H1 (cell line): ENCODE measurements at regions not wholly inside any gene's neighbourhood (a gene's known extent, or its start where the extent isn't known, plus 50 kb on each side); places are given as distances from the start of the nearest gene placed in this dataset.

ENCODE experiments used
- CTCF ChIA-PET: fragments of 300-600 bp; sonication (Branson Sonifier 250); formaldehyde crosslinking; loops from one replicate; lab custom pipeline; 2021; ENCODE audit not compliant: partially characterized antibody; lab: Charles Lee
- POLR2A ChIA-PET: fragments of 300-600 bp; sonication (Branson Sonifier 250); formaldehyde crosslinking; loops from one replicate; lab custom pipeline; 2021; ENCODE audit warnings: inconsistent platforms; ENCODE audit not compliant: partially characterized antibody; lab: Charles Lee
- DNase-seq, 2 experiments: peaks; one replicate each; pipeline versions ENCODE4 v3.0.0 to v3.0.0-alpha.2; 2010 to 2022; ENCODE audit warnings: low spot score in 2 of 2, low read depth in 1 of 2, mixed read lengths in 1 of 2
- FAIRE-seq: peaks from 2 replicates; lab custom pipeline; 2011; peaks lifted over from hg19 to GRCh38; lab: Jason Lieb, UNC
- H2AFZ ChIP-seq: 2 replicates; pipeline ENCODE4 v1.8.1; 2012; ENCODE audit warnings: low read length, inconsistent platforms
- H2AK5ac ChIP-seq: 2 replicates; pipeline ENCODE4 v1.6.1; 2013; ENCODE audit warnings: low read depth, low read length
- H2BK120ac ChIP-seq: replicated peaks from 2 replicates; pipeline ENCODE3; 2013; ENCODE audit warnings: low read depth, low read length, inconsistent platforms
- H2BK12ac ChIP-seq: 2 replicates; pipeline ENCODE4 v1.6.1; 2013; ENCODE audit warnings: low read depth, low read length
- H2BK15ac ChIP-seq: 2 replicates; pipeline ENCODE4 v1.6.1; 2013; ENCODE audit warnings: low read length
- H2BK20ac ChIP-seq: 2 replicates; pipeline ENCODE4 v1.6.1; 2013; ENCODE audit warnings: low read length
- H2BK5ac ChIP-seq: 2 replicates; pipeline ENCODE4 v1.6.1; 2013; ENCODE audit warnings: low read depth, low read length
- H3K14ac ChIP-seq: 2 replicates; pipeline ENCODE4 v1.6.1; 2013; ENCODE audit warnings: inconsistent platforms; ENCODE audit not compliant: insufficient read length
- H3K18ac ChIP-seq: 2 replicates; pipeline ENCODE4 v1.6.1; 2013; ENCODE audit warnings: low read length; ENCODE audit errors: extremely low read depth
- H3K23ac ChIP-seq: 2 replicates; pipeline ENCODE4 v1.6.1; 2013; ENCODE audit warnings: inconsistent platforms; ENCODE audit not compliant: insufficient read length
- H3K23me2 ChIP-seq: 2 replicates; pipeline ENCODE4 v1.6.1; 2013; ENCODE audit warnings: low read depth, low read length
- H3K27ac ChIP-seq: 2 replicates; pipeline ENCODE4 v1.6.1; 2011; ENCODE audit warnings: low read depth, low read length, inconsistent platforms
- H3K27me3 ChIP-seq, 4 experiments: replicated peaks in 1 of 4; 1 replicate in 1 of 4; 2 replicates in 3 of 4; pipeline versions ENCODE4 v1.6.1 to v1.8.1; 2011 to 2013; ENCODE audit warnings: low read length in 3 of 4, mild to moderate bottlenecking in 3 of 4, inconsistent platforms in 2 of 4, mixed read lengths in 2 of 4, moderate library complexity in 1 of 4; ENCODE audit not compliant: control insufficient read depth in 3 of 4, insufficient read depth in 3 of 4; ENCODE audit errors: extremely low read depth in 1 of 4
- H3K36me3 ChIP-seq, 4 experiments: 2 replicates each; pipeline versions ENCODE4 v1.6.1 to v1.8.1; 2011 to 2013; ENCODE audit warnings: mild to moderate bottlenecking in 4 of 4, low read length in 3 of 4, moderate library complexity in 2 of 4, control low read depth in 1 of 4, inconsistent platforms in 1 of 4; ENCODE audit not compliant: insufficient read depth in 4 of 4, control insufficient read depth in 2 of 4
- H3K4ac ChIP-seq: replicated peaks from 2 replicates; pipeline ENCODE3; 2013; ENCODE audit warnings: low read length, low read depth, mixed read lengths, inconsistent platforms; ENCODE audit not compliant: insufficient read length
- H3K4me1 ChIP-seq, 4 experiments: replicated peaks in 1 of 4; 1 replicate in 1 of 4; 2 replicates in 3 of 4; pipeline versions ENCODE4 v1.6.1 to v1.8.1; 2011 to 2013; ENCODE audit warnings: low read length in 3 of 4, inconsistent platforms in 2 of 4, mixed read lengths in 1 of 4; ENCODE audit not compliant: insufficient read depth in 4 of 4, control insufficient read depth in 3 of 4
- H3K4me2 ChIP-seq, 2 experiments: 2 replicates each; pipeline versions ENCODE4 v1.6.1 to v1.8.1; 2011 to 2013; ENCODE audit warnings: low read depth in 2 of 2, low read length in 2 of 2, control low read depth in 1 of 2, inconsistent platforms in 1 of 2, mild to moderate bottlenecking in 1 of 2; ENCODE audit not compliant: insufficient read depth in 1 of 2
- H3K4me3 ChIP-seq, 4 experiments: fragments of 200-600, 300-600 bp in 1 of 4; sonication (generic), shearing (Covaris generic), sonication (Bioruptor Twin) in 1 of 4; 2 replicates each; pipeline versions ENCODE4 v1.5.1 to v1.8.1; 2011 to 2016; ENCODE audit warnings: low read length in 4 of 4, low read depth in 3 of 4, control low read depth in 2 of 4, inconsistent platforms in 2 of 4, mild to moderate bottlenecking in 2 of 4, mixed read lengths in 1 of 4, moderate library complexity in 1 of 4; ENCODE audit not compliant: insufficient read depth in 2 of 4; ENCODE audit errors: extremely low read depth in 1 of 4
- H3K56ac ChIP-seq: replicated peaks from 2 replicates; pipeline ENCODE3; 2013; ENCODE audit warnings: low read depth, mild to moderate bottlenecking, mixed read lengths, low read length, inconsistent platforms; ENCODE audit not compliant: insufficient read length
- H3K79me1 ChIP-seq: 2 replicates; pipeline ENCODE4 v1.6.1; 2013; ENCODE audit warnings: low read depth, low read length, control low read depth
- H3K79me2 ChIP-seq, 2 experiments: 2 replicates each; pipeline versions ENCODE4 v1.6.1 to v1.8.1; 2012 to 2013; ENCODE audit warnings: low read length in 2 of 2, mild to moderate bottlenecking in 2 of 2, inconsistent platforms in 1 of 2; ENCODE audit not compliant: insufficient read depth in 2 of 2, control insufficient read depth in 1 of 2
- H3K9ac ChIP-seq, 4 experiments: replicated peaks in 1 of 4; 1 replicate in 1 of 4; 2 replicates in 3 of 4; pipeline versions ENCODE4 v1.6.1 to v1.8.1; 2011 to 2013; ENCODE audit warnings: low read depth in 3 of 4, low read length in 3 of 4, control low read depth in 2 of 4, mild to moderate bottlenecking in 2 of 4, moderate library complexity in 2 of 4, inconsistent platforms in 1 of 4; ENCODE audit errors: extremely low read depth in 1 of 4
- H3K9me3 ChIP-seq, 2 experiments: 2 replicates each; pipeline versions ENCODE4 v1.6.1 to v1.8.1; 2012 to 2013; ENCODE audit warnings: mild to moderate bottlenecking in 2 of 2, moderate library complexity in 2 of 2, control low read depth in 1 of 2, inconsistent platforms in 1 of 2, low read depth in 1 of 2, low read length in 1 of 2, mixed read lengths in 1 of 2; ENCODE audit not compliant: insufficient read depth in 2 of 2
- H4K20me1 ChIP-seq, 2 experiments: replicated peaks in 1 of 2; 2 replicates each; pipeline versions ENCODE3 to v1.8.1; 2011 to 2013; ENCODE audit warnings: inconsistent platforms in 2 of 2, low read length in 2 of 2, mild to moderate bottlenecking in 1 of 2; ENCODE audit not compliant: insufficient read depth in 2 of 2, control insufficient read depth in 1 of 2
- H4K5ac ChIP-seq: 2 replicates; pipeline ENCODE4 v1.6.1; 2013; ENCODE audit warnings: low read length, low read depth, mixed read lengths, inconsistent platforms; ENCODE audit not compliant: insufficient read length
- H4K8ac ChIP-seq: 2 replicates; pipeline ENCODE4 v1.8.0; 2013; ENCODE audit warnings: mild to moderate bottlenecking, moderate library complexity, low read length, inconsistent platforms; ENCODE audit not compliant: insufficient read depth; ENCODE audit errors: extremely low read depth
- H4K91ac ChIP-seq: replicated peaks from 2 replicates; pipeline ENCODE3; 2013; ENCODE audit warnings: low read length, mixed read lengths, inconsistent platforms; ENCODE audit not compliant: insufficient read length
- ASH2L ChIP-seq: fragments of 200-600, 300-600 bp; sonication (generic); IDR thresholded peaks from one replicate; pipeline ENCODE4 v1.7.1; 2017; ENCODE audit warnings: low read length
- ATF3 ChIP-seq: IDR thresholded peaks from 2 replicates; pipeline ENCODE4 v1.6.1; 2011; ENCODE audit warnings: low read depth, mild to moderate bottlenecking, low read length; ENCODE audit not compliant: insufficient read depth
- GTF2F1 ChIP-seq: IDR thresholded peaks from 2 replicates; pipeline ENCODE4 v1.6.1; 2012; ENCODE audit warnings: low read depth, low read length, improper control_type of control experiment, borderline replicate concordance
- HDAC6 ChIP-seq: IDR thresholded peaks from one replicate; pipeline ENCODE4 v1.7.1; 2012; ENCODE audit warnings: low read depth, mild to moderate bottlenecking, inconsistent platforms, low read length, moderate library complexity
- RBBP5 ChIP-seq: IDR thresholded peaks from 2 replicates; pipeline ENCODE4 v1.7.1; 2012; ENCODE audit warnings: low read depth, mild to moderate bottlenecking, inconsistent platforms, low read length, moderate library complexity, borderline replicate concordance
- RNF2 ChIP-seq: fragments of 200-900, 300-1000 bp; sonication (generic); IDR thresholded peaks from 2 replicates; pipeline ENCODE4 v1.7.1; 2016; ENCODE audit warnings: borderline replicate concordance, low read depth, mild to moderate bottlenecking, antibody characterized with exemption, low read length; ENCODE audit not compliant: poor library complexity, severe bottlenecking; ENCODE audit errors: missing control alignments
- SP1 ChIP-seq: IDR thresholded peaks from 2 replicates; pipeline ENCODE4 v1.6.1; 2011; ENCODE audit warnings: low read depth, low read length
- SP2 ChIP-seq: IDR thresholded peaks from 2 replicates; pipeline ENCODE4 v1.6.1; 2012; ENCODE audit warnings: mild to moderate bottlenecking, low read length, inconsistent platforms
- SRF ChIP-seq: IDR thresholded peaks from 2 replicates; pipeline ENCODE4 v1.6.1; 2011; ENCODE audit warnings: mild to moderate bottlenecking, low read depth, low read length, moderate library complexity
- SUZ12 ChIP-seq: fragments of 200-600 bp; sonication (generic); IDR thresholded peaks from 2 replicates; pipeline ENCODE4 v1.6.1; 2012; ENCODE audit warnings: mild to moderate bottlenecking, inconsistent platforms, low read length, moderate library complexity, mixed read lengths
- TAF7 ChIP-seq: optimal IDR thresholded peaks from 2 replicates; pipeline ENCODE3; 2011; ENCODE audit warnings: low read depth, mild to moderate bottlenecking, inconsistent platforms, low read length, moderate library complexity, borderline replicate concordance
- WGBS, 2 experiments: shearing (Covaris generic) in 1 of 2; methylation state at CpG; one replicate each; pipeline versions ENCODE4 v1.1.6 to v1.1.7; 2013 to 2015; ENCODE audit warnings: low lambda C conversion rate in 2 of 2, mixed read lengths in 2 of 2, inconsistent platforms in 1 of 2, low coverage in 1 of 2, missing lambda C conversion rate in 1 of 2; ENCODE audit not compliant: insufficient replicate concordance in 2 of 2, insufficient coverage in 1 of 2, insufficient read length in 1 of 2; ENCODE audit errors: extremely low coverage in 1 of 2, missing lambda C conversion rate in 1 of 2; 5-methylcytosine and 5-hydroxymethylcytosine counted together

GRCh38 chr2:40535972-40536371 lies 84.1 kb upstream of the SLC8A1 start:
- Histone ChIP-seq H4K91ac (no peak overlapping the region), H3K4me3 (no peak overlapping the region), H2BK12ac (no peak overlapping the region), H2BK15ac (no peak overlapping the region), H3K9ac (no peak overlapping the region), H3K27me3 (no peaks in the 10 kb centered on the region), H2BK20ac (no peak overlapping the region), H2BK5ac (no peak overlapping the region), H3K4me1 (no peaks in the 10 kb centered on the region), H2AFZ (no peak overlapping the region), H3K56ac (no peak overlapping the region), H3K27ac (no peak overlapping the region), H3K4ac (no peak overlapping the region), H2BK120ac (no peak overlapping the region), H2AK5ac (no peak overlapping the region), H4K20me1 (no peaks in the 10 kb centered on the region), H3K9me3 (no peaks in the 10 kb centered on the region), H4K8ac (no peak overlapping the region), H3K36me3 (no peaks in the 10 kb centered on the region), H3K23ac (no peak overlapping the region), H3K79me2 (no peaks in the 10 kb centered on the region), H3K14ac (no peak overlapping the region), H3K4me2 (no peak overlapping the region), H3K23me2 (no peaks in the 10 kb centered on the region), H3K79me1 (no peaks in the 10 kb centered on the region), H3K18ac (no peak overlapping the region), H4K5ac (no peak overlapping the region)
- DNase-seq (no peak), FAIRE-seq (no peak)
- CTCF ChIA-PET, result interaction anchor here (0.6 kb wide), 1 partner anchor 37 kb away, joined by 3 read pairs; no protein-coding TSS in a partner anchor
- WGBS, 2 experiments, result 89% methylated on average over 4 of the region's 4 CpGs; no CpG with 5 or more reads in 1 of the 2 experiments
- TF ChIP-seq GTF2F1, result no peak
- no peak for TF ChIP-seq SRF
- no peak for TF ChIP-seq HDAC6
- no peak for TF ChIP-seq SP2
- TF ChIP-seq SUZ12, result no peak
- no peak for TF ChIP-seq RBBP5
- TF ChIP-seq SP1, result no peak
- no peak for TF ChIP-seq ATF3
- no peak for TF ChIP-seq ASH2L
- TF ChIP-seq TAF7, result no peak
- no peak for TF ChIP-seq RNF2
- POLR2A ChIA-PET, result no interaction called here
